ENCODE measurements at regions not wholly inside any gene's neighbourhood (a gene's known extent, or its start where the extent isn't known, plus 50 kb on each side); places are given as distances from the start of the nearest gene placed in this dataset.

DNA sequence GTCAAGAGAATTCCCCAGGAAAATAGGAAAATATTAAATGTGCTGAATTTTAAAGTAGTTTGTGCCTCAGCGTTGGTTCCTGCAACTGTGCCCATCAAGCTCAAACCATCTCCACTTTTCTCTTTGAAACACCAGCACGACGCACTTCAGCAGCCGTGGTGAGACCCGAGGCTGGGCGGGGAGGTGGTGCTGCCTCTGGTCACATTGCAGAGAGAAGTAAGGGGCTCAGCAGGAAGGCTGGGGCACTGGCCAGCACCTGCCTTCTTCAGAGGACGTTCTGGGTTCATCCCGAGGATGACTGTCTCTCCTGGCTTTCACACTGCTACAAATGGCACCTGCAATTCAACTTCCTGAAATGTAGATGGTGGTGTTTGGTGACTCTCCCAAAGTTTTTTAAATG, 323.7 kb upstream of the SALL3 start:
- TF ChIP-seq, protein P1, sequence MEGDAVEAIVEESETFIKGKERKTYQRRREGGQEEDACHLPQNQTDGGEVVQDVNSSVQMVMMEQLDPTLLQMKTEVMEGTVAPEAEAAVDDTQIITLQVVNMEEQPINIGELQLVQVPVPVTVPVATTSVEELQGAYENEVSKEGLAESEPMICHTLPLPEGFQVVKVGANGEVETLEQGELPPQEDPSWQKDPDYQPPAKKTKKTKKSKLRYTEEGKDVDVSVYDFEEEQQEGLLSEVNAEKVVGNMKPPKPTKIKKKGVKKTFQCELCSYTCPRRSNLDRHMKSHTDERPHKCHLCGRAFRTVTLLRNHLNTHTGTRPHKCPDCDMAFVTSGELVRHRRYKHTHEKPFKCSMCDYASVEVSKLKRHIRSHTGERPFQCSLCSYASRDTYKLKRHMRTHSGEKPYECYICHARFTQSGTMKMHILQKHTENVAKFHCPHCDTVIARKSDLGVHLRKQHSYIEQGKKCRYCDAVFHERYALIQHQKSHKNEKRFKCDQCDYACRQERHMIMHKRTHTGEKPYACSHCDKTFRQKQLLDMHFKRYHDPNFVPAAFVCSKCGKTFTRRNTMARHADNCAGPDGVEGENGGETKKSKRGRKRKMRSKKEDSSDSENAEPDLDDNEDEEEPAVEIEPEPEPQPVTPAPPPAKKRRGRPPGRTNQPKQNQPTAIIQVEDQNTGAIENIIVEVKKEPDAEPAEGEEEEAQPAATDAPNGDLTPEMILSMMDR (IDR thresholded peaks at IDR 0.05), result no peak
- no peak for TF ChIP-seq POLR2A (IDR thresholded peaks at IDR 0.05)
